HL-60 (cell line): ENCODE measurements at regions not wholly inside any gene's neighbourhood (a gene's known extent, or its start where the extent isn't known, plus 50 kb on each side); places are given as distances from the start of the nearest gene placed in this dataset.
"Not testable (repeated sequence)": the region's sequence is repeated elsewhere in the genome, so short reads cannot be mapped to it uniquely, and the experiment has no call there.

Experiments
- CTCF ChIP-seq: IDR thresholded peaks from one replicate; pipeline ENCODE4 v1.5.1; 2011; ENCODE audit warnings: low read length, control low read depth, inconsistent platforms; ENCODE audit not compliant: insufficient read depth
- POLR2AphosphoS5 ChIP-seq: IDR thresholded peaks from 2 replicates; pipeline ENCODE4 v1.6.1; 2012; ENCODE audit warnings: low read depth
- REST ChIP-seq: IDR thresholded peaks from 2 replicates; pipeline ENCODE4 v1.6.1; 2012; ENCODE audit warnings: low read depth; ENCODE audit not compliant: insufficient replicate concordance
- SPI1 ChIP-seq: IDR thresholded peaks from 2 replicates; pipeline ENCODE4 v1.6.1; 2012; ENCODE audit warnings: low read depth, mild to moderate bottlenecking, borderline replicate concordance

- not testable (repeated sequence) for TF ChIP-seq POLR2AphosphoS5, CTCF, REST, SPI1
Observed at GRCh38 chr5:68020461-68020969, 195.0 kb upstream of the PIK3R1 start.
